Tibial nerve (tissue), 3 donors: ENCODE measurements at regions not wholly inside any gene's neighbourhood (a gene's known extent, or its start where the extent isn't known, plus 50 kb on each side); places are given as distances from the start of the nearest gene placed in this dataset.

Experiments
- POLR2A ChIP-seq, 2 donors: fragments of 450-650 bp; IDR thresholded peaks; one replicate each; pipeline ENCODE4 v1.6.1; 2017; ENCODE audit warnings: antibody characterized with exemption in 2 of 2, mild to moderate bottlenecking in 2 of 2, moderate library complexity in 2 of 2
- TF ChIP-seq, protein P1 (sequence below), 5 experiments: fragments of 200-600 bp in 3 of 5; fragments of 450-650 bp in 2 of 5; sonication (generic) in 3 of 5; IDR thresholded peaks; one replicate each; pipeline ENCODE4 v1.5.1; 2016 to 2019; ENCODE audit warnings: antibody characterized with exemption in 5 of 5, mild to moderate bottlenecking in 3 of 5, moderate library complexity in 2 of 5

- TF ChIP-seq, protein P1, sequence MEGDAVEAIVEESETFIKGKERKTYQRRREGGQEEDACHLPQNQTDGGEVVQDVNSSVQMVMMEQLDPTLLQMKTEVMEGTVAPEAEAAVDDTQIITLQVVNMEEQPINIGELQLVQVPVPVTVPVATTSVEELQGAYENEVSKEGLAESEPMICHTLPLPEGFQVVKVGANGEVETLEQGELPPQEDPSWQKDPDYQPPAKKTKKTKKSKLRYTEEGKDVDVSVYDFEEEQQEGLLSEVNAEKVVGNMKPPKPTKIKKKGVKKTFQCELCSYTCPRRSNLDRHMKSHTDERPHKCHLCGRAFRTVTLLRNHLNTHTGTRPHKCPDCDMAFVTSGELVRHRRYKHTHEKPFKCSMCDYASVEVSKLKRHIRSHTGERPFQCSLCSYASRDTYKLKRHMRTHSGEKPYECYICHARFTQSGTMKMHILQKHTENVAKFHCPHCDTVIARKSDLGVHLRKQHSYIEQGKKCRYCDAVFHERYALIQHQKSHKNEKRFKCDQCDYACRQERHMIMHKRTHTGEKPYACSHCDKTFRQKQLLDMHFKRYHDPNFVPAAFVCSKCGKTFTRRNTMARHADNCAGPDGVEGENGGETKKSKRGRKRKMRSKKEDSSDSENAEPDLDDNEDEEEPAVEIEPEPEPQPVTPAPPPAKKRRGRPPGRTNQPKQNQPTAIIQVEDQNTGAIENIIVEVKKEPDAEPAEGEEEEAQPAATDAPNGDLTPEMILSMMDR (IDR thresholded peaks at IDR 0.05), result no peak
- TF ChIP-seq POLR2A (IDR thresholded peaks at IDR 0.05), result no peak
These were observed 225.7 kb downstream of the TLR4 start for GRCh38 chr9:117929868-117930267.
